ENCODE measurements at regions not wholly inside any gene's neighbourhood (a gene's known extent, or its start where the extent isn't known, plus 50 kb on each side); places are given as distances from the start of the nearest gene placed in this dataset.

GRCh38 chr4:143773998-143774895 is 73.8 kb upstream of the FREM3 start:
- DNase-seq (ENCODE audit: low spot score) = peak; percentile 68
- BruUV-seq (replicated peaks) = no TSS peak
- H3K4me2 ChIP-seq (ENCODE audit: low read length) = no peak overlapping the region
- no peaks in the 10 kb centered on the region for H3K9me3 ChIP-seq (ENCODE audit: low read length)
- CTCF ChIA-PET (ENCODE audit: unreplicated experiment) = interaction anchor here (0.6 kb wide), 2 partner anchors 73 to 573 kb away, joined by 3 to 5 read pairs; no protein-coding TSS in a partner anchor
- H3K4me1 ChIP-seq (ENCODE audit: insufficient read depth, low read length, poor library complexity, severe bottlenecking) = no peaks in the 10 kb centered on the region
- H2AFZ ChIP-seq (ENCODE audit: low read length) = no peak overlapping the region
- POLR2A ChIA-PET = no interaction called here
- no peak overlapping the region for H3K4me3 ChIP-seq (ENCODE audit: low read depth, low read length, poor library complexity, severe bottlenecking)
- no peaks in the 10 kb centered on the region for H3K9me2 ChIP-seq (ENCODE audit: insufficient read depth, low read length)
- TF ChIP-seq EZH2phosphoT487 (IDR thresholded peaks at IDR 0.05; ENCODE audit: borderline replicate concordance, low read depth, low read length) = no peak
- peak; percentile 88 for TF ChIP-seq CTCF (conservative IDR thresholded peaks at IDR 0.05; ENCODE audit: low read length)
- no peaks in the 10 kb centered on the region for H3K79me2 ChIP-seq (ENCODE audit: insufficient read depth, low read depth, low read length)
- intact Hi-C loops (cut with micrococcal nuclease; ENCODE audit: unreplicated experiment) = loop anchor here (2.0 to 5.0 kb wide), 2 partner anchors 133 to 247 kb away; partner anchors contain the start of gene GYPE
- H3K36me3 ChIP-seq (ENCODE audit: insufficient read depth, low read length) = no peaks in the 10 kb centered on the region
- H4K20me1 ChIP-seq (ENCODE audit: insufficient read depth, low read length) = no peaks in the 10 kb centered on the region
- no peak overlapping the region for H3K27ac ChIP-seq (ENCODE audit: low read depth, low read length, poor library complexity, severe bottlenecking)

- H3K27ac ChIP-seq (ENCODE audit: low read depth, low read length, poor library complexity, severe bottlenecking) = no peak overlapping the region
- H2AFZ ChIP-seq (ENCODE audit: low read length) = no peak overlapping the region
- no peaks in the 10 kb centered on the region for H3K79me2 ChIP-seq (ENCODE audit: insufficient read depth, low read depth, low read length)
- DNase-seq (ENCODE audit: low spot score) = no peak
- no peaks in the 10 kb centered on the region for H3K9me2 ChIP-seq (ENCODE audit: insufficient read depth, low read length)
- H3K36me3 ChIP-seq (ENCODE audit: insufficient read depth, low read length) = no peaks in the 10 kb centered on the region
- H3K4me1 ChIP-seq (ENCODE audit: insufficient read depth, low read length, poor library complexity, severe bottlenecking) = no peaks in the 10 kb centered on the region
- TF ChIP-seq EZH2phosphoT487 (IDR thresholded peaks at IDR 0.05; ENCODE audit: borderline replicate concordance, low read depth, low read length) (no peak), CTCF (conservative IDR thresholded peaks at IDR 0.05; ENCODE audit: low read length) (no peak)
- intact Hi-C loops (cut with micrococcal nuclease; ENCODE audit: unreplicated experiment) = loop anchor here (5.0 kb wide), 1 partner anchor 136 kb away; the partner anchor contains the start of gene GYPE
- POLR2A ChIA-PET = interaction anchor here (0.6 kb wide), 1 partner anchor 1153 kb away, joined by 3 read pairs; no protein-coding TSS in a partner anchor
- H3K9me3 ChIP-seq (ENCODE audit: low read length) = no peaks in the 10 kb centered on the region
- CTCF ChIA-PET (ENCODE audit: unreplicated experiment) = no interaction called here
- H4K20me1 ChIP-seq (ENCODE audit: insufficient read depth, low read length) = no peaks in the 10 kb centered on the region
- BruUV-seq (replicated peaks) = no TSS peak
- H3K4me3 ChIP-seq (ENCODE audit: low read depth, low read length, poor library complexity, severe bottlenecking) = no peak overlapping the region
- no peak overlapping the region for H3K4me2 ChIP-seq (ENCODE audit: low read length)
Observed at GRCh38 chr4:143771269-143771668, 70.8 kb upstream of the FREM3 start.

Data from OCI-LY7 (cell line).